GM23338 (cell line): ENCODE measurements at regions not wholly inside any gene's neighbourhood (a gene's known extent, or its start where the extent isn't known, plus 50 kb on each side); places are given as distances from the start of the nearest gene placed in this dataset.

Experiments used
- ATAC-seq: fragments of 200-7000 bp; cut with Tn5 transposase; 3 replicates; pipeline ENCODE4 v1.9.1; 2020
- DNase-seq: peaks from one replicate; pipeline ENCODE4 v3.0.0-alpha.2; 2015; ENCODE audit warnings: low spot score
- H2AFZ ChIP-seq: fragments of 200-600 bp; sonication (generic); 2 replicates; pipeline ENCODE4 v1.8.0; 2016; ENCODE audit warnings: antibody characterized with exemption, mild to moderate bottlenecking, moderate library complexity
- H3F3A ChIP-seq: fragments of 200-600 bp; sonication (generic); replicated peaks from 2 replicates; pipeline ENCODE4 v1.8.0; 2017; ENCODE audit warnings: antibody characterized with exemption, mixed run types, low read depth
- H3K27ac ChIP-seq: fragments of 200-600 bp; sonication (generic); 2 replicates; pipeline ENCODE4 v1.6.1; 2016; ENCODE audit warnings: low read depth
- H3K27me3 ChIP-seq: fragments of 200-600 bp; sonication (generic); 2 replicates; pipeline ENCODE4 v1.8.0; 2016; ENCODE audit warnings: mild to moderate bottlenecking, mixed run types, moderate library complexity; ENCODE audit not compliant: insufficient read depth
- H3K36me3 ChIP-seq: fragments of 200-600 bp; sonication (generic); 2 replicates; pipeline ENCODE4 v1.8.0; 2016; ENCODE audit warnings: mild to moderate bottlenecking; ENCODE audit not compliant: insufficient read depth
- H3K4me1 ChIP-seq: fragments of 200-600 bp; sonication (generic); 2 replicates; pipeline ENCODE4 v1.8.0; 2016; ENCODE audit warnings: mild to moderate bottlenecking, moderate library complexity; ENCODE audit not compliant: insufficient read depth
- H3K4me2 ChIP-seq: fragments of 200-600 bp; sonication (generic); 2 replicates; pipeline ENCODE4 v1.7.1; 2017; ENCODE audit warnings: mixed run types
- H3K4me3 ChIP-seq: fragments of 200-600 bp; sonication (generic); 2 replicates; pipeline ENCODE4 v1.6.1; 2016; ENCODE audit warnings: mixed run types
- H3K79me2 ChIP-seq: fragments of 200-600 bp; sonication (generic); replicated peaks from 2 replicates; pipeline ENCODE4 v1.8.0; 2017; ENCODE audit warnings: mild to moderate bottlenecking; ENCODE audit not compliant: insufficient read depth
- H3K9me2 ChIP-seq: fragments of 200-600 bp; sonication (generic); 2 replicates; pipeline ENCODE4 v1.8.0; 2017; ENCODE audit not compliant: insufficient read depth
- H4K20me1 ChIP-seq: fragments of 200-600 bp; sonication (generic); replicated peaks from 2 replicates; pipeline ENCODE4 v1.8.0; 2017; ENCODE audit warnings: mild to moderate bottlenecking; ENCODE audit not compliant: insufficient read depth
- H3K27ac Mint-ChIP-seq: 2 replicates; pipeline ENCODE4 v1.8.0; 2020; ENCODE audit warnings: inconsistent platforms, mild to moderate bottlenecking, moderate library complexity, mixed read lengths
- H3K27me3 Mint-ChIP-seq: 3 replicates; pipeline ENCODE4 v1.8.0; 2022; ENCODE audit warnings: low read depth, mild to moderate bottlenecking, moderate library complexity, mixed read lengths, inconsistent platforms; ENCODE audit not compliant: insufficient read depth, poor library complexity
- H3K36me3 Mint-ChIP-seq: 3 replicates; pipeline ENCODE4 v1.8.0; 2021; ENCODE audit warnings: low read depth, mild to moderate bottlenecking, inconsistent platforms, moderate library complexity, mixed read lengths
- H3K4me1 Mint-ChIP-seq: 3 replicates; pipeline ENCODE4 v1.8.0; 2020; ENCODE audit warnings: mild to moderate bottlenecking, inconsistent platforms, mixed read lengths
- H3K4me3 Mint-ChIP-seq: 3 replicates; pipeline ENCODE4 v1.8.0; 2021; ENCODE audit warnings: moderate library complexity, mild to moderate bottlenecking, inconsistent platforms, mixed read lengths
- H3K9me3 Mint-ChIP-seq: 3 replicates; pipeline ENCODE4 v1.8.0; 2020; ENCODE audit warnings: moderate library complexity, mild to moderate bottlenecking, inconsistent platforms, mixed read lengths
- CREB1 ChIP-seq: fragments of 250-450 bp; sonication (Bioruptor Pico); IDR thresholded peaks from 2 replicates; pipeline ENCODE4 v1.5.0; 2020; ENCODE audit warnings: low read depth, mild to moderate bottlenecking, moderate library complexity
- CTCF ChIP-seq, 2 experiments: fragments of 200-600 bp in 1 of 2; sonication (generic) in 1 of 2; conservative IDR thresholded peaks; 2 replicates each; pipeline versions ENCODE4 v1.5.1 to v1.6.1; 2016 to 2017; ENCODE audit warnings: antibody characterized with exemption in 2 of 2, low read depth in 2 of 2, mild to moderate bottlenecking in 2 of 2, moderate library complexity in 1 of 2
- ETS1 ChIP-seq: IDR thresholded peaks from 2 replicates; pipeline ENCODE4 v1.6.1; 2016; ENCODE audit warnings: antibody characterized with exemption
- EZH2 ChIP-seq: fragments of 200-600 bp; sonication (generic); IDR thresholded peaks from one replicate; pipeline ENCODE4 v1.8.0; 2017; ENCODE audit warnings: antibody characterized with exemption, mild to moderate bottlenecking, low read depth; ENCODE audit not compliant: unreplicated experiment
- JUNB ChIP-seq: IDR thresholded peaks from one replicate; pipeline ENCODE4 v1.6.1; 2016; ENCODE audit warnings: antibody characterized with exemption; ENCODE audit not compliant: unreplicated experiment
- POLR2AphosphoS5 ChIP-seq: IDR thresholded peaks from 2 replicates; pipeline ENCODE4 v1.6.1; 2016; ENCODE audit warnings: antibody characterized with exemption, low read depth
- REST ChIP-seq: IDR thresholded peaks from one replicate; pipeline ENCODE4 v1.6.1; 2018; ENCODE audit warnings: antibody characterized with exemption; ENCODE audit not compliant: unreplicated experiment
- STAT1 ChIP-seq: IDR thresholded peaks from one replicate; pipeline ENCODE4 v1.6.1; 2016; ENCODE audit warnings: antibody characterized with exemption; ENCODE audit not compliant: unreplicated experiment
- ZNF462 ChIP-seq: fragments of 250-450 bp; sonication (Bioruptor Pico); IDR thresholded peaks from 2 replicates; pipeline ENCODE4 v1.5.0; 2020; ENCODE audit warnings: mild to moderate bottlenecking, moderate library complexity

- TF ChIP-seq ETS1 (no peak), POLR2AphosphoS5 (no peak), REST (no peak), CTCF (conservative IDR thresholded peaks at IDR 0.05; ENCODE audit: low read depth in 2 of 2) (no peak), STAT1 (no peak)
These were observed 263.2 kb upstream of the ATP2B1 start (continued) for GRCh38 chr12:89971880-89972279.

GRCh38 chr12:89970722-89971121 is 262.1 kb upstream of the ATP2B1 start:
- H3K27me3 Mint-ChIP-seq = peaks cover 2% of the 10 kb centered on the region
- Histone ChIP-seq H3K36me3 (no peaks in the 10 kb centered on the region), H3K9me2 (no peaks in the 10 kb centered on the region; the same call in none of the 2 replicates), H3K27me3 (no peaks in the 10 kb centered on the region), H3K27ac (no peak overlapping the region), H3K79me2 (no peaks in the 10 kb centered on the region), H3K4me1 (peaks cover 4% of the 10 kb centered on the region), H3F3A (no peaks in the 10 kb centered on the region), H4K20me1 (no peaks in the 10 kb centered on the region), H2AFZ (no peak overlapping the region), H3K4me3 (no peak overlapping the region), H3K4me2 (no peak overlapping the region)
- ATAC-seq (no peak), DNase-seq (no peak)
- H3K36me3 Mint-ChIP-seq = no peaks in the 10 kb centered on the region
- H3K9me3 Mint-ChIP-seq = no peaks in the 10 kb centered on the region
- TF ChIP-seq CTCF (conservative IDR thresholded peaks at IDR 0.05; ENCODE audit: low read depth in 2 of 2) (no peak), STAT1 (no peak), JUNB (no peak), POLR2AphosphoS5 (no peak), CREB1 (CRISPR knock-in tag) (no peak), EZH2 (no peak), ZNF462 (no peak)
- peaks cover 16% of the 10 kb centered on the region; the same call in 2 of the 3 replicates for H3K4me1 Mint-ChIP-seq
- no peak overlapping the region for H3K27ac Mint-ChIP-seq
- no peak overlapping the region for H3K4me3 Mint-ChIP-seq
